GM23338 (cell line): ENCODE measurements at regions not wholly inside any gene's neighbourhood (a gene's known extent, or its start where the extent isn't known, plus 50 kb on each side); places are given as distances from the start of the nearest gene placed in this dataset.

Experiments
- ATAC-seq: fragments of 200-7000 bp; cut with Tn5 transposase; 3 replicates; pipeline ENCODE4 v1.9.1; 2020
- DNase-seq: peaks from one replicate; pipeline ENCODE4 v3.0.0-alpha.2; 2015; ENCODE audit warnings: low spot score
- H2AFZ ChIP-seq: fragments of 200-600 bp; sonication (generic); 2 replicates; pipeline ENCODE4 v1.8.0; 2016; ENCODE audit warnings: antibody characterized with exemption, mild to moderate bottlenecking, moderate library complexity
- H3F3A ChIP-seq: fragments of 200-600 bp; sonication (generic); replicated peaks from 2 replicates; pipeline ENCODE4 v1.8.0; 2017; ENCODE audit warnings: antibody characterized with exemption, mixed run types, low read depth
- H3K27ac ChIP-seq: fragments of 200-600 bp; sonication (generic); 2 replicates; pipeline ENCODE4 v1.6.1; 2016; ENCODE audit warnings: low read depth
- H3K27me3 ChIP-seq: fragments of 200-600 bp; sonication (generic); 2 replicates; pipeline ENCODE4 v1.8.0; 2016; ENCODE audit warnings: mild to moderate bottlenecking, mixed run types, moderate library complexity; ENCODE audit not compliant: insufficient read depth
- H3K36me3 ChIP-seq: fragments of 200-600 bp; sonication (generic); 2 replicates; pipeline ENCODE4 v1.8.0; 2016; ENCODE audit warnings: mild to moderate bottlenecking; ENCODE audit not compliant: insufficient read depth
- H3K4me1 ChIP-seq: fragments of 200-600 bp; sonication (generic); 2 replicates; pipeline ENCODE4 v1.8.0; 2016; ENCODE audit warnings: mild to moderate bottlenecking, moderate library complexity; ENCODE audit not compliant: insufficient read depth
- H3K4me2 ChIP-seq: fragments of 200-600 bp; sonication (generic); 2 replicates; pipeline ENCODE4 v1.7.1; 2017; ENCODE audit warnings: mixed run types
- H3K4me3 ChIP-seq: fragments of 200-600 bp; sonication (generic); 2 replicates; pipeline ENCODE4 v1.6.1; 2016; ENCODE audit warnings: mixed run types
- H3K79me2 ChIP-seq: fragments of 200-600 bp; sonication (generic); replicated peaks from 2 replicates; pipeline ENCODE4 v1.8.0; 2017; ENCODE audit warnings: mild to moderate bottlenecking; ENCODE audit not compliant: insufficient read depth
- H3K9me2 ChIP-seq: fragments of 200-600 bp; sonication (generic); 2 replicates; pipeline ENCODE4 v1.8.0; 2017; ENCODE audit not compliant: insufficient read depth
- H4K20me1 ChIP-seq: fragments of 200-600 bp; sonication (generic); replicated peaks from 2 replicates; pipeline ENCODE4 v1.8.0; 2017; ENCODE audit warnings: mild to moderate bottlenecking; ENCODE audit not compliant: insufficient read depth
- H3K27ac Mint-ChIP-seq: 2 replicates; pipeline ENCODE4 v1.8.0; 2020; ENCODE audit warnings: inconsistent platforms, mild to moderate bottlenecking, moderate library complexity, mixed read lengths
- H3K27me3 Mint-ChIP-seq: 3 replicates; pipeline ENCODE4 v1.8.0; 2022; ENCODE audit warnings: low read depth, mild to moderate bottlenecking, moderate library complexity, mixed read lengths, inconsistent platforms; ENCODE audit not compliant: insufficient read depth, poor library complexity
- H3K36me3 Mint-ChIP-seq: 3 replicates; pipeline ENCODE4 v1.8.0; 2021; ENCODE audit warnings: low read depth, mild to moderate bottlenecking, inconsistent platforms, moderate library complexity, mixed read lengths
- H3K4me1 Mint-ChIP-seq: 3 replicates; pipeline ENCODE4 v1.8.0; 2020; ENCODE audit warnings: mild to moderate bottlenecking, inconsistent platforms, mixed read lengths
- H3K4me3 Mint-ChIP-seq: 3 replicates; pipeline ENCODE4 v1.8.0; 2021; ENCODE audit warnings: moderate library complexity, mild to moderate bottlenecking, inconsistent platforms, mixed read lengths
- H3K9me3 Mint-ChIP-seq: 3 replicates; pipeline ENCODE4 v1.8.0; 2020; ENCODE audit warnings: moderate library complexity, mild to moderate bottlenecking, inconsistent platforms, mixed read lengths
- CREB1 ChIP-seq: fragments of 250-450 bp; sonication (Bioruptor Pico); IDR thresholded peaks from 2 replicates; pipeline ENCODE4 v1.5.0; 2020; ENCODE audit warnings: low read depth, mild to moderate bottlenecking, moderate library complexity
- CTCF ChIP-seq, 2 experiments: fragments of 200-600 bp in 1 of 2; sonication (generic) in 1 of 2; conservative IDR thresholded peaks; 2 replicates each; pipeline versions ENCODE4 v1.5.1 to v1.6.1; 2016 to 2017; ENCODE audit warnings: antibody characterized with exemption in 2 of 2, low read depth in 2 of 2, mild to moderate bottlenecking in 2 of 2, moderate library complexity in 1 of 2
- ETS1 ChIP-seq: IDR thresholded peaks from 2 replicates; pipeline ENCODE4 v1.6.1; 2016; ENCODE audit warnings: antibody characterized with exemption
- EZH2 ChIP-seq: fragments of 200-600 bp; sonication (generic); IDR thresholded peaks from one replicate; pipeline ENCODE4 v1.8.0; 2017; ENCODE audit warnings: antibody characterized with exemption, mild to moderate bottlenecking, low read depth; ENCODE audit not compliant: unreplicated experiment
- EZH2phosphoT487 ChIP-seq: fragments of 200-600 bp; sonication (generic); IDR thresholded peaks from one replicate; pipeline ENCODE4 v1.8.1; 2018; ENCODE audit warnings: antibody characterized with exemption; ENCODE audit not compliant: unreplicated experiment
- JUNB ChIP-seq: IDR thresholded peaks from one replicate; pipeline ENCODE4 v1.6.1; 2016; ENCODE audit warnings: antibody characterized with exemption; ENCODE audit not compliant: unreplicated experiment
- NANOG ChIP-seq: IDR thresholded peaks from 2 replicates; pipeline ENCODE4 v1.6.1; 2016; ENCODE audit warnings: antibody characterized with exemption, borderline replicate concordance
- POLR2AphosphoS5 ChIP-seq: IDR thresholded peaks from 2 replicates; pipeline ENCODE4 v1.6.1; 2016; ENCODE audit warnings: antibody characterized with exemption, low read depth
- STAT1 ChIP-seq: IDR thresholded peaks from one replicate; pipeline ENCODE4 v1.6.1; 2016; ENCODE audit warnings: antibody characterized with exemption; ENCODE audit not compliant: unreplicated experiment
- ZNF114 ChIP-seq: fragments of 250-450 bp; sonication (Bioruptor Pico); IDR thresholded peaks from 2 replicates; pipeline ENCODE4 v1.5.0; 2020; ENCODE audit warnings: mild to moderate bottlenecking, moderate library complexity
- ZNF462 ChIP-seq: fragments of 250-450 bp; sonication (Bioruptor Pico); IDR thresholded peaks from 2 replicates; pipeline ENCODE4 v1.5.0; 2020; ENCODE audit warnings: mild to moderate bottlenecking, moderate library complexity

GRCh38 chr3:107954845-107955244, 136.0 kb downstream of the CD47 start:
- Histone ChIP-seq H3K4me3 (no peak overlapping the region), H3K4me2 (no peak overlapping the region), H3K79me2 (no peaks in the 10 kb centered on the region), H4K20me1 (no peaks in the 10 kb centered on the region), H3K27ac (no peak overlapping the region), H3K4me1 (peaks cover 8% of the 10 kb centered on the region; the same call in 1 of the 2 replicates), H3F3A (no peaks in the 10 kb centered on the region), H3K9me2 (no peaks in the 10 kb centered on the region), H2AFZ (no peak overlapping the region), H3K36me3 (no peaks in the 10 kb centered on the region), H3K27me3 (no peaks in the 10 kb centered on the region)
- Mint-ChIP-seq H3K27me3 (no peaks in the 10 kb centered on the region), H3K36me3 (no peaks in the 10 kb centered on the region), H3K27ac (no peak overlapping the region), H3K4me1 (peaks cover 11% of the 10 kb centered on the region), H3K9me3 (no peaks in the 10 kb centered on the region), H3K4me3 (no peak overlapping the region)
- no peak for ATAC-seq
- no peak for TF ChIP-seq ZNF114 (CRISPR knock-in tag)
- no peak for TF ChIP-seq EZH2phosphoT487
- no peak for TF ChIP-seq CTCF (conservative IDR thresholded peaks at IDR 0.05; ENCODE audit: low read depth in 2 of 2)
- no peak for TF ChIP-seq EZH2
- no peak for TF ChIP-seq NANOG
- TF ChIP-seq STAT1 = no peak
- TF ChIP-seq ETS1 = no peak
- no peak for TF ChIP-seq POLR2AphosphoS5
- no peak for TF ChIP-seq JUNB
- TF ChIP-seq ZNF462 (CRISPR knock-in tag) = no peak
- TF ChIP-seq CREB1 (CRISPR knock-in tag) = no peak
- DNase-seq = no peak
